ENCODE measurements at regions not wholly inside any gene's neighbourhood (a gene's known extent, or its start where the extent isn't known, plus 50 kb on each side); places are given as distances from the start of the nearest gene placed in this dataset.

DNA sequence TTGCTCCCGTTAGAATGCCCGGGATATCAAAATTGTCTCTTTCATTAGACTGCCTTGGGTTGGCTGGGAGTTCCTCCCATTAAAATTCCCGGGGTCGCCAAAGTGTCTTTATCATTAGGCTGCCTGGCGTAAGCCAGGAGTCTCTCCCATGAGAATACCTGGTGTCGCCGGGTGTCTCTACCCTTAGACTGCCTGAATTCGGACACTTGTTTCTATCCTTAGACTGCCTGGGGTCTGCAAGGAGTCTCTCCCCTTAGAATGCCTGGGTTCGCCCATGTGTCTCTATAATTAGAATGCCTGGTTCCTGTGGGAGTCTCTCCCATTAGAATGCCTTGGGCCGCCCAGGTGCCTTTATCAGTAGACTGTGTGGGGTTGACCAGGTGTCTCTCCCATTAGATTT is 1538.2 kb downstream of the UQCRFS1 start:
- no peak for DNase-seq (ENCODE audit: extremely low read depth in 1 of 2, low read depth in 1 of 2)

DNA sequence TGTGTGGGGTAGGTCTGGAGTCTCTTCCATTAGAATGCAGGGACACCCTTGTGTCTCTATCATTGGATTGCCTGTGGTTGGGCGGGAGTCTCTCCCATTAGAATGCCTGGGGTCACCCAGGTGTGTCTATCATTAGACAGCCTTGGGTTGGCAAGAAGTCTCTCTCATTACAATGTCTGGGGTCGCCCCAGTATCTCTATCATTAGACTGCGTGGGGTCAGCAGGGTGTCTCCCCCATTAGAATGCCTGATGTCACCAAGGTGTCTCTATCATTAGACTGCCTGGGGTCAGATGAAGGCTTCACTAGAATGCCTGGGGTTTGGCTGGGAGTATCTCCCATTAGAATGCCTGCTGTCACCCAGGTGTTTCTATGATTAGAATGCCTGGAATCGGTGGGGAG is 1539.0 kb downstream of the UQCRFS1 start:
- DNase-seq (ENCODE audit: extremely low read depth in 1 of 2, low read depth in 1 of 2), result no peak

DNA sequence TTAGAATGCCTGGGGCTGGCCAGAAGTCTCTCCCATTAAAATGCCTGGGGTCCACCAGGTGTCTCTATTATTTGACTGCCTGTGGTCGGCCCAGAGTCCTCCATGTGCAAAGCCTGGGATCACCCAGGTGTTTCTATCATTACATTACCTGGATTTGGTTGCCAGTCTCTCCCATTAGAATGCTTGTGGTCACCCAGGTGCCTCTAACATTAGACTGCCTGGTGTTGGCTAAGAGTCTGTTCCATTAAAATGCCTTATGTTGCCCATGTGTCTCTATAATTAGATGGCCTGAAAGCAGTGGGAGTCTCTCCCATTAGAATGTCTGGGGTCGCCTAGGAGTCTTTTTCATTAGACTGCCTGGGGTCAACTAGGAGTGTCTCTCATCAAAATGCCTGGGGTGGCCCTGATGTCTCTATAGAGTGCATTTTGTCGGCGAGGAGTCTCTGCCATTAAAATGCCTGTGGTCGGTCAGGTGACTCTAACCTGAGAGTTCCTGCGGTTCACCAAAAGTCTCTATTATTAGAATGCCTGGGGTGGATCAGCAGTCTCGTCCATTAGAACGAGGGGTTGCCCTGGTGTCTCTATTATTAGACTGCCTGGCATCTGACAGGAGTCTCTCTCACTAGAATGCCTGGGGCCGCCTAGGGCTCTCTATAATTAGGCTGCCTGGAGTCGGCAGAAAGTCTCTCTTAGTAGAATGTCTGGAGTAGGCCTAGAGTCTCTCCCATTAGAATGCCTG is 1540.5 kb downstream of the UQCRFS1 start:
- no peak for DNase-seq (ENCODE audit: extremely low read depth in 1 of 2, low read depth in 1 of 2)

DNA sequence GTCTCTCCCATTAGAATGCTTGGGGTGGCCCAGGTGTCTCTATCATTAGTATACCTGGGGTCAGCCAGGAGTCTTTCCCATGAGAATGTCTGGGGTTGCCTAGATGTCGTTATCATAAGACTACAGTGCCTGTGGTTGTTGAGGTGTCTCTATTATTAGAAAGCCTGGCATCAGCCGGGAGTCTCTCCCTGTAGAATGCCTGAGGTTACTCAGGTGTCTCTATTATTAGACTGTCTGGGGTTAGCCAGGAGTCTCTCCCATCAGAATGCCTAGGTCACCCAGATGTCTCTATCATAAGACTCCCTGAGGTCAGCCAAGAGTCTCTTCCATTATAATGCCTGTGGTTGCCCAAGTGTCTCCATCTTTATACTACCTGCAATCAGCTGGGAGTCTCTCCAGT is 1541.1 kb downstream of the UQCRFS1 start:
- DNase-seq (ENCODE audit: extremely low read depth in 1 of 2, low read depth in 1 of 2), result no peak

DNA sequence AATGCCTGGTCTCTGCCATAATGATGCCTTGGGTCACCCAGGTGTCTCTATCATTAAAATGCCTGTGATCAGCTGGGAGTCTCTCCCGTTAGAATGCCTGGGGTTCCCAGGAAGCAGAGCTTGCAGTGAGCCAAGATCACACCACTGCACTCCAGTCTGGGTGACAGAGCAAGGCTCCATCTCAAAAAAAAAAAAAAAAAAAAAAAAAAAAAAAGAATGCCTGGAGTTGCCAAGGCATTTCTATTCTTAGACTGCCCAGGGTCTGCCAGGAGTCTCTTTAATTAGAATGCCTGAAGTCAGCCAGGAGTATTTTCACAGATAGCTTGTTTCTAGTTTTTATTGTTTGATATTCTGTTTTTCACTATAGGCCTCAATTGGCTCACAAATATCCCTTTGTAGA is 1552.5 kb downstream of the UQCRFS1 start:
- no peak for DNase-seq (ENCODE audit: extremely low read depth in 1 of 2, low read depth in 1 of 2)

DNA sequence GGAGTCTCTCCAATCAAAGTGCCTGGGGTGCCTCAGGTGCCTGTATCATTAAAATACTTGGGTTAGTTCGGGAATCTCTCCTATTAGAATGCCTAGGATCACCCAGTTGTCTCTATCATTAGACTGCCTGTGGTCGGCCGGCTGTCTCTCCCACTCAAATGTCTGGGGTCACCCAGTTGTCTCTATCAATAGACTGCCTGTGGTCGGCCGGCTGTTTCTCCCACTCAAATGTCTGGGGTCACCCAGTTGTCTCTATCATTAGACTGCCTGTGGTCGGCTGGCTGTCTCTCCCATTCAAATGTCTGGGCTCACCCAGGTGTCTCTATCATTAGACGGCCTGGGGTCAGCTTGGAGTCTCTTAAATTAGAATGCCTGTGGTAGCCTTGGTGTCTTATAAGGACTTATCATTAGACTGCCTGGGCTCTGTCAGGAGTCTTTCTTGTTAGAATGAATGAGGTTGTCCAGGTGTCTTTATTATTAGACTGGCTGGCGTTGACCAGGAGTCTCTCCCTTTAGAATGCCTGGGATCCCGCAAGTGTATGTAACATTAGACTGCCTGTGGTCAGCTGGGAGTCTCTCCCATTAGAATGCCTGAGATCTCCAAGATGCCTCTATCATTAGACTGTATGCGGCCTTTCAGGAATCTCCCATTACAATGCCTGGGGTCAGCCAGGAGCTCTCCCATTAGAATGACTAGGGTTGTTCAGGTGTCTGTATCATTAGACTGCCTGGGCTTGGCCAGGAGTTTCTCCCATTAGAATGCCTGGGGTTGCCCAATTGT is 1555.5 kb downstream of the UQCRFS1 start:
- no peak for DNase-seq (ENCODE audit: extremely low read depth in 1 of 2, low read depth in 1 of 2)

DNA sequence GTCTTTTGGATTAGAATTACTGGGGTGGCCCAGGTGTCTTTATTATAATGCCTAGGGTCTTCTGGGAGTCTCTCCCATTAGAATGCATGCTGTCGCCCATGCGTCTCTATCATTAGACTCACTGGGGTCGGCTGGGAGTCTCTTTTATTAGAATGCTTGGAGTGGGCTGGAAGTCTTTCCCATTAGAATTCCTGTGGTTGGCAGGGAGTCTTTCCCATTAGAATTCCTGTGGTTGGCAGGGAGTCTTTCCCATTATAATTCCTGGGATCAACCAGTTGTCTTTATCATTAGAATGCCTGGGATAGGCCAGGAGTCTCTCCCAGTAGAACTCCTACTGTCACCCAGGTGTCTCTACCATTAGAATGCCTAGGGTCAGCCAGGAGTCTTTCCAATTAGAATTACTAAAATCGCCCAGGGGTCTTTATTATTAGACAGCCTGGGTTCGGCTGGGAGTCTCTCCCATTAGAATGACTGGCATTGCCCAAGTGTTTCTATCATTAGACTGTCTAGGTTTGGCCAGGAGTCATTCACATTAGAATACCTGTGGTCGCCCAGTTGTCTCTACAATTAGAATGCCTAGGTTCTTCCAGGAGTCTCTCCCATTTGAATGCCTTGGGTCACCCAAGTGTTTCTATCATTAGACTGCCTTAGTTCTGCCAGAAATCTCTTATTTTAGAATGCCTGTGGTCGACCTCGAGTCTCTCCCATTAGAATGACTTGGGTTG is 1558.5 kb downstream of the UQCRFS1 start:
- DNase-seq (ENCODE audit: extremely low read depth in 1 of 2, low read depth in 1 of 2), result no peak

DNA sequence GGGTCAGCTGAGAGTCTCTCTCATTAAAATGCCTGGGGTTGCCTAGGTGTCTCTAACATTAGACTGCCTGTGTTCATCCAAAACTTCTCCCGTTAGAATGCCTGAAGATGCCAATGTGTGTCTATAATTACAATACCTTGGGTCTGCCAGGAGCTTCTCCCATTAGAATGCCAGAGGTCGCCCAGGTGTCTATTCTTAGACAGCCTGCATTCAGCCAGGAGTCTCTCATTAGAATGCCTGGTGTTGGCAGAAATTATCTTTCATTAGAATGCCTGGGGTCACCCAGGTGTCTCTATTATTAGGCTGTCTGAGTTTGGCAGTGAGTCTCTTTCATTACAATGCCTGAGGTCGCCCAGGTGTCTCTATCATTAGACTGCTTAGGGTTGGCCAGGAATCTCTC is 1560.2 kb downstream of the UQCRFS1 start:
- no peak for DNase-seq (ENCODE audit: extremely low read depth in 1 of 2, low read depth in 1 of 2)

DNA sequence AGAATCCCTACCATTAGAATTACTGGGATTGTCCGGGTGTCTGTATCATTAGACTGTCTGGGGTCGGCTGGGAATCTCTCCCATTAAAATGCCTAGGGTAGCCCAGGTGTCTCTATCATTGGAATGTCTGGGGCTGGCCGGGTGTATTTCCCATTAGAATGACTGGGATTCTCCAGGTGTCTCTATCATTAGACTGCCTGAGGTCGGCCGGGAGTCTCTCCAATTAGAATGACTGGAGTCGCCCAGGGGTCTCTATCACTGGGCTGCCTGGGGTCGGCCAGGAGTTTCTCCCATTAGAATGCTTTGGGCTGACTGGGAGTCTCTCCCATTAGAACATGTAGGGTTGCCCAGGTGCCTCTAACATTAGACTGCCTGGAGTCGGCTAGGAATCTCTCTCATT is 1560.7 kb downstream of the UQCRFS1 start:
- DNase-seq (ENCODE audit: extremely low read depth in 1 of 2, low read depth in 1 of 2), result no peak

DNA sequence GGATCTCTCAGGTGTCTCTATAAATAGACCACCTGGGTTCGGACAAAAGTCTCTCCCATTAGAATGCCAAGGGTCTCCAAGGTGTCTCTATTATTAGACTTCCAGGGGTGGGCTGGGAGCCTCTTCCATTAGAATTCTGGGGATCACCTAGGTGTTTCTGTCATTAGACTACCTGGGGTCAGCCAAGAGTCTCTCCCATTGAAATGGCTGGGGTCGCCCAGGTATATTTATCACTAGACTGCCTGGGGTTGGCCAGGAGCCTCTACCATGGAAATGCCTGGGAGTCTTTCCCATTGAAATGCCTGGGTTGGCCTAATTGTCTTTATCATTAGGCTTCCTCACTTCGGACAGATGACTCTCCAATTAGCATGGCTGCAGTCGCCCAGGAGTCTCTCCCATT is 1565.5 kb downstream of the UQCRFS1 start:
- no peak for DNase-seq (ENCODE audit: extremely low read depth in 1 of 2, low read depth in 1 of 2)

DNA sequence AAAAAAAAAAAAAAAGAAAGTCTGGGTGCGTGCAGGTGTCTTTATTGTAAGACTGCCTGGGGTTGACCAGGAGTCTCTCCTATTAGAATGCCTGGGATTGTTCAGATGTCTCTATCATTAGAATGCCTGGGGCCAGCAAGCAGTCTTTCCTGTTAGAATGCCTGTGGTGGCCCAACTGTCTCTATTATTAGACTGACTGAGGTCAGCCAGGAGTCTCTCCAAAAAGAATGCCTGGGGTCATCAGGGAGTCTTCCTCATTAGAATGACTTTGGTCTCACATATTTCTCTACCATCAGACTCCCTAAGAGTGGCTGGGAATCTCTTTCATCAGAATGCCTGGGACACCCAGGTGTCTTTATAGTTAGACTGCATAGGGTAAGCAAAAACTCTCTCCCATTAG is 1577.5 kb downstream of the UQCRFS1 start:
- no peak for DNase-seq (ENCODE audit: extremely low read depth in 1 of 2, low read depth in 1 of 2)

DNA sequence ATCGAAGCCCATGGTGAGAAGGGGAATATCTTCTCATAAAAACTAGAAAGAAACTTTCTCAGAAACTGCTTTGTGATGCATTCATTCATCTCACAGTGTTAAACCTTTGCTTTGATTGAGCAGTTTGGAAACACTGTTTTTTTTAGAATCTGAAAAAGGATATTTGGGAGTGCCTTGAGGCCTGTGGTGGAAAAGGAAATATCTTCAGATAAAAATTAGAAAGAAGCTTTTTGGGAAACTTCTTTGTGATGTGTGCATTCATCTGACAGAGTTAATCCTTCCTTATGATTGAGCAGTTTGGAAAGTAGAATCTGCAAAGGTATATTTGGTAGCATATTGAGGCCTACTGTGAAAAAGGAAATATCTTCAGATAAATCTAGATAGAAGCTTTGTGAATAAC is 1594.9 kb downstream of the UQCRFS1 start:
- no peak for DNase-seq (ENCODE audit: extremely low read depth in 1 of 2, low read depth in 1 of 2)

DNA sequence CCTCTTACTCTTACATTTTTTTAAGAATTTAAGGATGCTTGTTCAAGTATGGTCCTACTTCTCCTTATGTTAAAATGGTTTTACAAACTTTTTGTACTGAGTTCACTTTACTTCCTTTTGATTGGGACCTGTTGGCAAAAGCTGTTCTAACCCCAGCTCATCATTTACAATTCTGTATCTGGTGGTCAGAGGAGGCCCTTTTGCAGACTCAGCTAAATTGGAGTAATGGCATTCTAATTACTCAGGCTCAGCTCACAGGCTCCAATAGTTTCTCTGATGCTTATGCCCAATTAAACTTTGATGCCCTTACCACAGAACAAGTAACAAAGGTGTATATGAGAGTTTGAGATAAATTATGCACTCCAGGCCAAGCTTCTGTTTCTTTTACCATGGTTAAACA is 1632.0 kb downstream of the UQCRFS1 start:
- DNase-seq (ENCODE audit: extremely low read depth in 1 of 2, low read depth in 1 of 2), result no peak

All from activated CD8-positive, alpha-beta memory T cell treated with anti-CD3 and anti-CD28 coated beads for 1 hour (primary cell).